ENCODE measurements at regions not wholly inside any gene's neighbourhood (a gene's known extent, or its start where the extent isn't known, plus 50 kb on each side); places are given as distances from the start of the nearest gene placed in this dataset.

- no peaks in the 10 kb centered on the region for H3K9me3 ChIP-seq (ENCODE audit: low read depth)
- Mint-ChIP-seq H3K27me3 (ENCODE audit: insufficient read depth, low read depth) (no peaks in the 10 kb centered on the region), H3K4me1 (peaks cover 8% of the 10 kb centered on the region), H3K27ac (no peak overlapping the region), H3K36me3 (no peaks in the 10 kb centered on the region), H3K9me3 (no peaks in the 10 kb centered on the region), H3K4me3 (no peak overlapping the region)
- H3K9ac ChIP-seq: no peak overlapping the region
- H3K36me3 ChIP-seq: no peaks in the 10 kb centered on the region
- peaks cover 22% of the 10 kb centered on the region for H3K4me1 ChIP-seq
- DNase-seq (ENCODE audit: low spot score): no peak
- peak overlapping the region; percentile 20 for H3K4me2 ChIP-seq
- H3K79me2 ChIP-seq (ENCODE audit: low read depth): no peaks in the 10 kb centered on the region
- H3F3A ChIP-seq (ENCODE audit: low read depth): peaks cover 9% of the 10 kb centered on the region
- no peaks in the 10 kb centered on the region for H4K20me1 ChIP-seq (ENCODE audit: low read depth)
- no peaks in the 10 kb centered on the region for H3K27me3 ChIP-seq
- no peak overlapping the region for H3K27ac ChIP-seq
- TF ChIP-seq EZH2phosphoT487 (IDR thresholded peaks at IDR 0.05) (no peak), CTCF (IDR thresholded peaks at IDR 0.05) (no peak), EZH2 (IDR thresholded peaks at IDR 0.05) (no peak)
- no peak overlapping the region for H3K4me3 ChIP-seq
- H2AFZ ChIP-seq (replicated peaks): peak overlapping the region; percentile 98
Measured at GRCh38 chr13:31923134-31923763, 108.3 kb upstream of the FRY start.

GRCh38 chr13:31925079-31925478 lies 106.5 kb upstream of the FRY start:
- peaks cover 8% of the 10 kb centered on the region for H3K4me1 Mint-ChIP-seq

GRCh38 chr13:31927219-31927653 lies 104.3 kb upstream of the FRY start:
- Histone ChIP-seq H3K4me3 (no peak overlapping the region), H3K9me3 (ENCODE audit: low read depth) (no peaks in the 10 kb centered on the region), H2AFZ (replicated peaks) (peak overlapping the region; percentile 73), H4K20me1 (ENCODE audit: low read depth) (no peaks in the 10 kb centered on the region), H3K36me3 (no peaks in the 10 kb centered on the region), H3K9ac (no peak overlapping the region), H3K4me2 (peak overlapping the region; percentile 48), H3F3A (ENCODE audit: low read depth) (peaks cover 9% of the 10 kb centered on the region), H3K79me2 (ENCODE audit: low read depth) (no peaks in the 10 kb centered on the region), H3K4me1 (peaks cover 35% of the 10 kb centered on the region), H3K27ac (no peak overlapping the region), H3K27me3 (no peaks in the 10 kb centered on the region)
- Mint-ChIP-seq H3K4me3 (no peak overlapping the region), H3K27ac (no peak overlapping the region), H3K36me3 (no peaks in the 10 kb centered on the region), H3K9me3 (no peaks in the 10 kb centered on the region), H3K27me3 (ENCODE audit: insufficient read depth, low read depth) (no peaks in the 10 kb centered on the region), H3K4me1 (peaks cover 8% of the 10 kb centered on the region)
- TF ChIP-seq EZH2phosphoT487 (IDR thresholded peaks at IDR 0.05): no peak
- no peak for TF ChIP-seq EZH2 (IDR thresholded peaks at IDR 0.05)
- no peak for TF ChIP-seq CTCF (IDR thresholded peaks at IDR 0.05)
- DNase-seq (ENCODE audit: low spot score): peak; percentile 30

More at GRCh38 chr13:31925079-31925478, 106.5 kb upstream of the FRY start:
- no peak overlapping the region for H3K4me3 Mint-ChIP-seq
- Histone ChIP-seq H3K4me3 (no peak overlapping the region), H3F3A (ENCODE audit: low read depth) (peaks cover 9% of the 10 kb centered on the region), H2AFZ (replicated peaks) (no peak overlapping the region), H3K9me3 (ENCODE audit: low read depth) (no peaks in the 10 kb centered on the region), H4K20me1 (ENCODE audit: low read depth) (no peaks in the 10 kb centered on the region), H3K4me1 (peaks cover 22% of the 10 kb centered on the region), H3K27me3 (no peaks in the 10 kb centered on the region), H3K27ac (no peak overlapping the region), H3K4me2 (no peak overlapping the region), H3K36me3 (no peaks in the 10 kb centered on the region), H3K9ac (no peak overlapping the region), H3K79me2 (ENCODE audit: low read depth) (no peaks in the 10 kb centered on the region)
- no peaks in the 10 kb centered on the region for H3K27me3 Mint-ChIP-seq (ENCODE audit: insufficient read depth, low read depth)
- TF ChIP-seq EZH2 (IDR thresholded peaks at IDR 0.05) (no peak), EZH2phosphoT487 (IDR thresholded peaks at IDR 0.05) (no peak), CTCF (IDR thresholded peaks at IDR 0.05) (no peak)
- DNase-seq (ENCODE audit: low spot score): no peak
- no peak overlapping the region for H3K27ac Mint-ChIP-seq
- no peaks in the 10 kb centered on the region for H3K9me3 Mint-ChIP-seq
- H3K36me3 Mint-ChIP-seq: no peaks in the 10 kb centered on the region
